GM19328 (cell line): ENCODE measurements at regions not wholly inside any gene's neighbourhood (a gene's known extent, or its start where the extent isn't known, plus 50 kb on each side); places are given as distances from the start of the nearest gene placed in this dataset.
"Not testable (repeated sequence)": the region's sequence is repeated elsewhere in the genome, so short reads cannot be mapped to it uniquely, and the experiment has no call there.

Experiments
- ATAC-seq: cut with Tn5 transposase; IDR thresholded peaks from one replicate; pipeline ENCODE4 v1.9.1; 2021; ENCODE audit warnings: mild to moderate bottlenecking, moderate library complexity; ENCODE audit not compliant: unreplicated experiment

GRCh38 chr2:180246268-180246667, 239.2 kb upstream of the CWC22 start:
- ATAC-seq = no peak

GRCh38 chr2:180240774-180241173, 233.7 kb upstream of the CWC22 start:
- ATAC-seq = no peak

- ATAC-seq = no peak
Observed at GRCh38 chr2:180238729-180239128, 231.6 kb upstream of the CWC22 start.

- ATAC-seq = not testable (repeated sequence)
Observed at GRCh38 chr2:180236061-180236460, 229.0 kb upstream of the CWC22 start.

GRCh38 chr2:180235506-180235905, 228.4 kb upstream of the CWC22 start:
- not testable (repeated sequence) for ATAC-seq

- not testable (repeated sequence) for ATAC-seq
Observed at GRCh38 chr2:180234991-180235390, 227.9 kb upstream of the CWC22 start.

GRCh38 chr2:180231015-180231414, 223.9 kb upstream of the CWC22 start:
- ATAC-seq = no peak

- ATAC-seq = no peak
Observed at GRCh38 chr2:180227461-180227860, 220.4 kb upstream of the CWC22 start.

GRCh38 chr2:180225118-180225517, 218.0 kb upstream of the CWC22 start:
- ATAC-seq = no peak

- ATAC-seq = no peak
Observed at GRCh38 chr2:180222644-180223043, 215.5 kb upstream of the CWC22 start.

GRCh38 chr2:180219491-180219890, 212.4 kb upstream of the CWC22 start:
- ATAC-seq = no peak

- ATAC-seq = no peak
Observed at GRCh38 chr2:180208841-180209240, 201.7 kb upstream of the CWC22 start.

- ATAC-seq = no peak
Observed at GRCh38 chr2:180205621-180206235, 198.6 kb upstream of the CWC22 start.

- no peak for ATAC-seq
Observed at GRCh38 chr2:180203972-180204371, 196.9 kb upstream of the CWC22 start.

- ATAC-seq = no peak
Observed at GRCh38 chr2:180202467-180202951, 195.4 kb upstream of the CWC22 start.

GRCh38 chr2:180196419-180196977, 189.4 kb upstream of the CWC22 start:
- ATAC-seq = no peak

GRCh38 chr2:180195847-180196246, 188.8 kb upstream of the CWC22 start:
- ATAC-seq = no peak

GRCh38 chr2:180191432-180192124, 184.5 kb upstream of the CWC22 start:
- ATAC-seq = no peak

- no peak for ATAC-seq
Observed at GRCh38 chr2:180190851-180191250, 183.8 kb upstream of the CWC22 start.

GRCh38 chr2:180187611-180188010, 180.5 kb upstream of the CWC22 start:
- ATAC-seq = no peak

GRCh38 chr2:180184506-180184905, 177.4 kb upstream of the CWC22 start:
- ATAC-seq = no peak

- no peak for ATAC-seq
Observed at GRCh38 chr2:180180511-180180910, 173.4 kb upstream of the CWC22 start.
